SK-N-SH (cell line): ENCODE measurements at regions not wholly inside any gene's neighbourhood (a gene's known extent, or its start where the extent isn't known, plus 50 kb on each side); places are given as distances from the start of the nearest gene placed in this dataset.

Experiments
- CTCF ChIP-seq: fragments of 200-600 bp; sonication (generic); IDR thresholded peaks from 2 replicates; pipeline ENCODE4 v1.6.1; 2017; ENCODE audit warnings: antibody characterized with exemption, mild to moderate bottlenecking, moderate library complexity
- ELF1 ChIP-seq: IDR thresholded peaks from 2 replicates; pipeline ENCODE4 v1.4.0; 2012
- EP300 ChIP-seq, 2 experiments: IDR thresholded peaks; 2 replicates each; pipeline versions ENCODE4 v1.4.0 to v1.6.1; 2012; ENCODE audit warnings: borderline replicate concordance in 1 of 2, low read depth in 1 of 2, low read length in 1 of 2
- EZH2phosphoT487 ChIP-seq: fragments of 200-600 bp; sonication (generic); IDR thresholded peaks from 2 replicates; pipeline ENCODE4 v1.6.1; 2017; ENCODE audit warnings: low read depth, mixed run types, mild to moderate bottlenecking, antibody characterized with exemption, moderate library complexity, borderline replicate concordance
- IRF3 ChIP-seq: fragments of 150-350 bp; IDR thresholded peaks from 2 replicates; pipeline ENCODE4 v1.6.1; 2016; ENCODE audit warnings: mild to moderate bottlenecking, low read depth, low read length
- NRF1 ChIP-seq: IDR thresholded peaks from 2 replicates; pipeline ENCODE4 v1.6.1; 2012; ENCODE audit warnings: low read depth, mild to moderate bottlenecking, low read length
- PBX3 ChIP-seq: IDR thresholded peaks from 2 replicates; pipeline ENCODE4; 2012
- POLR2AphosphoS5 ChIP-seq: IDR thresholded peaks from 2 replicates; pipeline ENCODE4 v1.6.1; 2012; ENCODE audit warnings: low read depth, low read length
- RAD21 ChIP-seq: IDR thresholded peaks from 2 replicates; pipeline ENCODE4 v1.6.1; 2012; ENCODE audit warnings: mild to moderate bottlenecking, low read length
- REST ChIP-seq: IDR thresholded peaks from 2 replicates; pipeline ENCODE4 v1.6.1; 2012; ENCODE audit warnings: mild to moderate bottlenecking, low read depth, low read length, moderate library complexity
- SMC3 ChIP-seq: IDR thresholded peaks from 2 replicates; pipeline ENCODE4 v1.6.1; 2012; ENCODE audit warnings: low read depth, low read length, improper control_type of control experiment
- USF1 ChIP-seq: IDR thresholded peaks from 2 replicates; pipeline ENCODE4 v1.4.0; 2012; ENCODE audit warnings: low read depth, borderline replicate concordance
- YY1 ChIP-seq: IDR thresholded peaks from 2 replicates; pipeline ENCODE4 v1.4.0; 2012; ENCODE audit warnings: low read depth, mild to moderate bottlenecking

GRCh38 chr15:98596885-98597392, 51.4 kb upstream of the IGF1R start:
- TF ChIP-seq NRF1: no peak
- no peak for TF ChIP-seq YY1
- no peak for TF ChIP-seq CTCF
- TF ChIP-seq SMC3: no peak
- no peak for TF ChIP-seq PBX3
- no peak for TF ChIP-seq RAD21
- no peak for TF ChIP-seq IRF3
- TF ChIP-seq POLR2AphosphoS5: no peak
- no peak for TF ChIP-seq EP300 (IDR thresholded peaks at IDR 0.05; ENCODE audit: borderline replicate concordance in 1 of 2, low read depth in 1 of 2, low read length in 1 of 2)
- TF ChIP-seq EZH2phosphoT487: no peak
- TF ChIP-seq REST: no peak
- TF ChIP-seq ELF1: no peak
- TF ChIP-seq USF1: no peak
